Keratinocyte (primary cell): ENCODE measurements at regions not wholly inside any gene's neighbourhood (a gene's known extent, or its start where the extent isn't known, plus 50 kb on each side); places are given as distances from the start of the nearest gene placed in this dataset.

Experiments used
- DNase-seq: peaks from one replicate; pipeline ENCODE4 v3.0.0-alpha.2; 2011; ENCODE audit warnings: low read depth, missing footprints, low spot score
- FAIRE-seq: peaks from 2 replicates; lab custom pipeline; 2011; peaks lifted over from hg19 to GRCh38; lab: Jason Lieb, UNC
- H2AFZ ChIP-seq: 2 replicates; pipeline ENCODE4 v1.6.0; 2012; ENCODE audit warnings: low read length, control low read depth, inconsistent platforms; ENCODE audit not compliant: control insufficient read depth
- H3K27ac ChIP-seq: 2 replicates; pipeline ENCODE4 v1.5.1; 2011; ENCODE audit warnings: low read length; ENCODE audit not compliant: control insufficient read depth, insufficient read depth
- H3K27me3 ChIP-seq: 3 replicates; pipeline ENCODE4 v1.6.0; 2011; ENCODE audit warnings: low read length; ENCODE audit not compliant: control insufficient read depth, insufficient read depth; ENCODE audit errors: extremely low read depth
- H3K36me3 ChIP-seq, 2 experiments: 2 replicates in 1 of 2; 3 replicates in 1 of 2; pipeline ENCODE4 v1.5.1; 2011; ENCODE audit warnings: low read length in 2 of 2, mild to moderate bottlenecking in 1 of 2; ENCODE audit not compliant: control insufficient read depth in 2 of 2, insufficient read depth in 2 of 2; ENCODE audit errors: extremely low read depth in 1 of 2
- H3K4me1 ChIP-seq: 3 replicates; pipeline ENCODE4 v1.5.1; 2011; ENCODE audit warnings: low read length; ENCODE audit not compliant: control insufficient read depth, insufficient read depth; ENCODE audit errors: extremely low read depth
- H3K4me2 ChIP-seq: 3 replicates; pipeline ENCODE4 v1.6.0; 2011; ENCODE audit warnings: low read depth, low read length; ENCODE audit not compliant: control insufficient read depth, insufficient read depth; ENCODE audit errors: extremely low read depth
- H3K4me3 ChIP-seq, 3 experiments: fragments of 200-600 bp in 1 of 3; sonication (generic) in 1 of 3; 2 replicates in 2 of 3; 3 replicates in 1 of 3; pipeline ENCODE4 v1.5.1; 2011 to 2016; ENCODE audit warnings: low read length in 3 of 3, mild to moderate bottlenecking in 3 of 3, control low read depth in 2 of 3, inconsistent platforms in 1 of 3, low read depth in 1 of 3, mixed read lengths in 1 of 3, mixed run types in 1 of 3, moderate library complexity in 1 of 3; ENCODE audit not compliant: control insufficient read depth in 2 of 3, insufficient read depth in 2 of 3; ENCODE audit errors: extremely low read depth in 1 of 3
- H3K79me2 ChIP-seq: 2 replicates; pipeline ENCODE4 v1.6.0; 2012; ENCODE audit warnings: low read length; ENCODE audit not compliant: control insufficient read depth, insufficient read depth
- H3K9ac ChIP-seq: 3 replicates; pipeline ENCODE4 v1.6.0; 2011; ENCODE audit warnings: low read length; ENCODE audit not compliant: control insufficient read depth, insufficient read depth; ENCODE audit errors: extremely low read depth
- H3K9me1 ChIP-seq: 3 replicates; pipeline ENCODE4 v1.6.0; 2011; ENCODE audit warnings: low read length; ENCODE audit not compliant: control insufficient read depth, insufficient read depth; ENCODE audit errors: extremely low read depth
- H3K9me3 ChIP-seq: 2 replicates; pipeline ENCODE4 v1.5.1; 2012; ENCODE audit warnings: low read depth, low read length; ENCODE audit not compliant: control insufficient read depth
- H4K20me1 ChIP-seq: 3 replicates; pipeline ENCODE4 v1.6.0; 2011; ENCODE audit warnings: low read length; ENCODE audit not compliant: control insufficient read depth, insufficient read depth; ENCODE audit errors: extremely low read depth
- CTCF ChIP-seq, 3 experiments: IDR thresholded peaks in 1 of 3; conservative IDR thresholded peaks in 1 of 3; optimal IDR thresholded peaks in 1 of 3; 2 replicates in 2 of 3; 3 replicates in 1 of 3; pipeline versions ENCODE3 to v1.5.1; 2011; ENCODE audit warnings: low read length in 3 of 3, mild to moderate bottlenecking in 3 of 3, moderate library complexity in 2 of 3, control low read depth in 1 of 3, inconsistent platforms in 1 of 3; ENCODE audit not compliant: insufficient read depth in 2 of 3; ENCODE audit errors: extremely low read depth in 1 of 3
- EZH2 ChIP-seq: IDR thresholded peaks from one replicate; pipeline ENCODE4 v1.6.1; 2012; ENCODE audit warnings: inconsistent platforms, mild to moderate bottlenecking, low read length, moderate library complexity
- dilution Hi-C: fragments of 300-500 bp; cut with MboI; formaldehyde crosslinking; loops from one replicate; pipeline ENCODE4 v1.7.0; 2020; ENCODE audit warnings: low sequenced_read_pairs; ENCODE audit not compliant: extremely low pct_ligation_motif_present

DNA sequence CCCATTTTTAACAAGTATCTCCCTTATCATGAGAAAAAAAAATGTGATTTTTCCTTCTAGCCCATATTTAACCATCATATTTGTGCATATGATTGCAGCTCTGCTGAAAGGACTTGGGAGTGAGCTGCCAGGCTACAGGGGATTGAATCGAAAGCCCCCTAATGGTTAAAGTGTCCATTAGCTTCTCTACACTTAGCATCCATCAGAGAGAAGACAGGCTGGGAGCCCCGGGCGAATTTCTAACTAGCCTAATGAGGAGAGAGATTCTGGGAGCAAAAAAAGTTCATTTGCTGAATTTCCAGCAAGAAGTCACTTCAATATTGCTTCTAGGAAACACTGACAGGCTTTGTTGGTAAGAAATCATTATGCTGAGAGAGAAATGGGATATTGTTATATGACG is 848.8 kb downstream of the TDRD15 start:
- Histone ChIP-seq H3K36me3 (no peaks in the 10 kb centered on the region), H2AFZ (no peak overlapping the region), H3K4me2 (no peak overlapping the region), H3K27ac (no peak overlapping the region), H3K27me3 (no peaks in the 10 kb centered on the region), H3K4me3 (no peak overlapping the region), H3K79me2 (no peaks in the 10 kb centered on the region), H3K4me1 (no peaks in the 10 kb centered on the region), H3K9ac (no peak overlapping the region), H3K9me1 (no peaks in the 10 kb centered on the region), H4K20me1 (no peaks in the 10 kb centered on the region), H3K9me3 (no peaks in the 10 kb centered on the region)
- DNase-seq (no peak), FAIRE-seq (no peak)
- no peak for TF ChIP-seq CTCF (optimal IDR thresholded peaks at IDR 0.05 in 1 of 3, IDR thresholded peaks at IDR 0.05 in 1 of 3, conservative IDR thresholded peaks at IDR 0.05 in 1 of 3; ENCODE audit: extremely low read depth in 1 of 3, insufficient read depth in 2 of 3, low read length in 3 of 3)
- no peak for TF ChIP-seq EZH2
- dilution Hi-C loops = no loop called here

DNA sequence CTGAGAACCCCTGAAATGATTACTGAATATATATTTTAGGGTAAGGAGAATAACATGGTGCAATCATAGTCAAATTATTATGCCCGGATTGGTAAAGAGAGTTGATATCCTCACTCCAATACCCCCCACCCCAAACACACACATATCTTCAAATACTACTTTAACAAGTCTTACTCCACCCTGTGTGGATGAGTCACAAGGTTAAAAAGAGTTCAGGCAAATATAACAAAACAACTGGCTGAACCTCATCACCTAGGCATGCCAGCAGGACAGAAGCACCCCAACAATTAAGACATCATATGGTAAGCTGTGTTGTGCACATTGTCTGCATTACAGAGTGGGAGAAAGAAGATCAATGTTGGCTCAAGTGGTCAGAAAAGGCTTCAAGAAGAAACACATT is 857.4 kb downstream of the TDRD15 start:
- H3K9me1 ChIP-seq = no peaks in the 10 kb centered on the region
- no peaks in the 10 kb centered on the region for H3K36me3 ChIP-seq
- no peak overlapping the region for H3K27ac ChIP-seq
- no peaks in the 10 kb centered on the region for H3K27me3 ChIP-seq
- no peak for DNase-seq
- no peaks in the 10 kb centered on the region for H3K4me1 ChIP-seq
- dilution Hi-C loops = no loop called here
- no peak overlapping the region for H3K4me3 ChIP-seq
- no peaks in the 10 kb centered on the region for H4K20me1 ChIP-seq
- H3K9me3 ChIP-seq = no peaks in the 10 kb centered on the region
- H3K9ac ChIP-seq = no peak overlapping the region
- FAIRE-seq = no peak
- H2AFZ ChIP-seq = no peak overlapping the region
- H3K4me2 ChIP-seq = no peak overlapping the region
- H3K79me2 ChIP-seq = no peaks in the 10 kb centered on the region
- TF ChIP-seq CTCF (optimal IDR thresholded peaks at IDR 0.05 in 1 of 3, IDR thresholded peaks at IDR 0.05 in 1 of 3, conservative IDR thresholded peaks at IDR 0.05 in 1 of 3; ENCODE audit: extremely low read depth in 1 of 3, insufficient read depth in 2 of 3, low read length in 3 of 3) (no peak), EZH2 (no peak)
